HG02678 (cell line): ENCODE measurements at regions not wholly inside any gene's neighbourhood (a gene's known extent, or its start where the extent isn't known, plus 50 kb on each side); places are given as distances from the start of the nearest gene placed in this dataset.
"Not testable (repeated sequence)": the region's sequence is repeated elsewhere in the genome, so short reads cannot be mapped to it uniquely, and the experiment has no call there.

Experiments used
- ATAC-seq: cut with Tn5 transposase; IDR thresholded peaks from one replicate; pipeline ENCODE4 v1.9.1; 2021; ENCODE audit warnings: mild to moderate bottlenecking, moderate library complexity; ENCODE audit not compliant: unreplicated experiment

GRCh38 chr1:30660241-30660640 is 63.1 kb downstream of the MATN1 start:
- no peak for ATAC-seq

- no peak for ATAC-seq
These were observed 63.7 kb downstream of the MATN1 start for GRCh38 chr1:30659702-30660101.

GRCh38 chr1:30658375-30658774 is 65.0 kb downstream of the MATN1 start:
- not testable (repeated sequence) for ATAC-seq

- no peak for ATAC-seq
These were observed 65.4 kb downstream of the MATN1 start for GRCh38 chr1:30658014-30658336.

- no peak for ATAC-seq
These were observed 66.0 kb downstream of the MATN1 start for GRCh38 chr1:30657131-30658013.

- ATAC-seq: no peak
These were observed 67.0 kb downstream of the MATN1 start for GRCh38 chr1:30656171-30656940.

GRCh38 chr1:30655672-30656071 is 67.7 kb downstream of the MATN1 start:
- no peak for ATAC-seq

- ATAC-seq: no peak
These were observed 69.2 kb downstream of the MATN1 start for GRCh38 chr1:30654188-30654587.

- no peak for ATAC-seq
These were observed 71.1 kb downstream of the MATN1 start for GRCh38 chr1:30652152-30652841.

- not testable (repeated sequence) for ATAC-seq
These were observed 72.0 kb downstream of the MATN1 start for GRCh38 chr1:30651395-30651794.

- ATAC-seq: no peak
These were observed 72.4 kb downstream of the MATN1 start for GRCh38 chr1:30650968-30651320.

GRCh38 chr1:30650038-30650967 is 73.1 kb downstream of the MATN1 start:
- ATAC-seq: no peak

- no peak for ATAC-seq
These were observed 73.9 kb downstream of the MATN1 start for GRCh38 chr1:30649321-30649991.

GRCh38 chr1:30648408-30649000 is 74.9 kb downstream of the MATN1 start:
- ATAC-seq: no peak

- no peak for ATAC-seq
These were observed 77.6 kb downstream of the MATN1 start for GRCh38 chr1:30645807-30646206.

GRCh38 chr1:30642391-30643120 is 80.8 kb downstream of the MATN1 start:
- ATAC-seq: no peak

- ATAC-seq: no peak
These were observed 81.6 kb downstream of the MATN1 start for GRCh38 chr1:30641572-30642353.

GRCh38 chr1:30639881-30640452 is 83.4 kb downstream of the MATN1 start:
- no peak for ATAC-seq
